Naive B cell (primary cell): ENCODE measurements at regions not wholly inside any gene's neighbourhood (a gene's known extent, or its start where the extent isn't known, plus 50 kb on each side); places are given as distances from the start of the nearest gene placed in this dataset.

ENCODE experiments used
- ATAC-seq, 2 donors: fragments of 150-1000 bp; cut with Tn5 transposase; 2 replicates each; pipeline ENCODE4 v1.10.0; 2021; ENCODE audit warnings: low read depth in 2 of 2, mild to moderate bottlenecking in 2 of 2, moderate library complexity in 2 of 2
- DNase-seq: peaks from one replicate; pipeline ENCODE4 v3.0.0; 2022
- H3K27ac Mint-ChIP-seq, 6 donors: one replicate each; pipeline ENCODE4 v1.8.0; 2020 to 2022; ENCODE audit warnings: mild to moderate bottlenecking in 6 of 6, mixed read lengths in 6 of 6, moderate library complexity in 5 of 6, inconsistent platforms in 2 of 6
- H3K27me3 Mint-ChIP-seq, 3 donors: one replicate each; pipeline ENCODE4 v1.8.0; 2021 to 2022; ENCODE audit warnings: mixed read lengths in 3 of 3, mild to moderate bottlenecking in 1 of 3
- H3K36me3 Mint-ChIP-seq, 2 donors: one replicate each; pipeline ENCODE4 v1.8.0; 2020 to 2022; ENCODE audit warnings: mixed read lengths in 2 of 2, inconsistent platforms in 1 of 2, mild to moderate bottlenecking in 1 of 2
- H3K4me1 Mint-ChIP-seq, 3 donors: one replicate each; pipeline ENCODE4 v1.8.0; 2020 to 2022; ENCODE audit warnings: mixed read lengths in 3 of 3, inconsistent platforms in 1 of 3, mild to moderate bottlenecking in 1 of 3, moderate library complexity in 1 of 3
- H3K4me3 Mint-ChIP-seq, 8 donors: one replicate each; pipeline ENCODE4 v1.8.0; 2020 to 2022; ENCODE audit warnings: mild to moderate bottlenecking in 8 of 8, mixed read lengths in 8 of 8, moderate library complexity in 8 of 8, inconsistent platforms in 2 of 8
- H3K9me3 Mint-ChIP-seq, 7 donors: one replicate each; pipeline ENCODE4 v1.8.0; 2020 to 2022; ENCODE audit warnings: mixed read lengths in 7 of 7, mild to moderate bottlenecking in 5 of 7, inconsistent platforms in 2 of 7, moderate library complexity in 1 of 7

DNA sequence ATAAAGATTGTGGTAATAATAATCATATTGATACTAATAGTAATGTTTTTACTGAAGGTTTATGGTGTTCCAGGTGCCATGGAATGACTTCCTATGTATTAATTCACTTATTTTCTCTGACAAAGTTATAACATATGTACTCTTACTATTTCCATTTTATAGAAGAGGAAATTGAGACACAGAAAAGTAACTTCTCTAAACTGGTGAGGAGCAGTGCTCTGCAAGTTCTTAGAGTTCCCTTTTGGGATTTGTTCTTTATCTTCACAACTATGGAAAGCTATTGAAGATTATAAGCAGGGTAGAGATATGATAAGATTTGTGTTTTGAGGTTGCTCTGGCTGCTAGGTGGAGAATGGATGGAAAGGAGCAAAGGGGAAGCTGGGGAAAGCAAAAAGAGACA lies 83.9 kb upstream of the OLFM4 start:
- H3K27me3 Mint-ChIP-seq, result peaks cover 9 to 16% (median 10%) of the 10 kb centered on the region in 3 donors
- no peaks in the 10 kb centered on the region for H3K36me3 Mint-ChIP-seq
- DNase-seq (no peak), ATAC-seq (no peak)
- peak overlapping the region in 1 of 6 donors; percentile 1 for H3K27ac Mint-ChIP-seq
- no peaks in the 10 kb centered on the region for H3K4me1 Mint-ChIP-seq
- H3K9me3 Mint-ChIP-seq, result peaks cover 0 to 16% (median 3%) of the 10 kb centered on the region in 7 donors
- no peak overlapping the region for H3K4me3 Mint-ChIP-seq

DNA sequence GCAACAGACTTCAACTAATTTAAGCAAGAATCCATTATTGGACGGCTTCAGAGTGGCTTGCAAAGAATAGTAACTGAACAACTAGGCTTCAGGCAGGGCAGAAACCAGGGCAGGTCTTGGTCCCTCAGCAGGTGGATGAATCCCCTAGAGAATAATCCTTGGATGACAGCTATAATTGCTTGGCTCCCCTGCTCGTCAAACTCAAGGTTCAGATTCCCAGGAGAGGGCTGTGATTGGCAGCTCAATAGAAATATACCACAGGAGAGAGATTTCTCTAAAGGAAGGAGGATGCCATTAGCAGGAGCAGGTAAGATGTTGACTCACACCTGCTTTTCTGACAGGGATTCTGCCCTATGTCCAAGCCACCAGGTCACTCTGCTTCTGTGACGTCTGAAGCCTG lies 89.6 kb upstream of the PCDH8 start:
- no peak overlapping the region for H3K4me3 Mint-ChIP-seq
- H3K36me3 Mint-ChIP-seq, result no peaks in the 10 kb centered on the region
- H3K9me3 Mint-ChIP-seq, result peaks cover 0 to 10% (median 2%) of the 10 kb centered on the region in 7 donors
- H3K4me1 Mint-ChIP-seq, result no peaks in the 10 kb centered on the region
- DNase-seq (no peak), ATAC-seq (no peak)
- no peak overlapping the region for H3K27ac Mint-ChIP-seq
- H3K27me3 Mint-ChIP-seq, result no peaks in the 10 kb centered on the region

DNA sequence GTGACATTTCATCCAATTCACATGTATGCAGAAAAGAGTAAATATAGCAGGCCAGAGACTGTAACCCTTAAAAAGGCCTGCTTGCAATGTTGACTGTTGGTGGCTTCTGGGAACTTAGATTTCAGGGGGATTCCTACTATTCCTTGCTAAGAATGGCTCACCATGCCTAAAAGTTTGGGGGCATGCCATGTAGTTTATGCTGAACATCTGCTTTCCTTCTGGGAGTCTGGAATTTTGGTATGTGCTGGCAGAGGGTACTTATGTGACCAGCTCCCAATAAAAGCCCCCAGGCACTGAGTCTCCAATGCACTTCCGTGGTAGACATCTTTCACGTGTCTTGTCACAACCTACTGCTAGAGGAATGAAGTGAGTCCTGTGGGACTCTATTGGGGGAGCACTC lies 88.4 kb upstream of the PCDH8 start:
- DNase-seq, result no peak
- H3K27ac Mint-ChIP-seq, result no peak overlapping the region
- H3K4me1 Mint-ChIP-seq, result no peaks in the 10 kb centered on the region
- H3K9me3 Mint-ChIP-seq, result peaks cover 0 to 10% (median 2%) of the 10 kb centered on the region in 7 donors
- no peak overlapping the region for H3K4me3 Mint-ChIP-seq
- H3K36me3 Mint-ChIP-seq, result no peaks in the 10 kb centered on the region
- H3K27me3 Mint-ChIP-seq, result peaks cover 0 to 6% (median 0%) of the 10 kb centered on the region in 3 donors
- no peak for ATAC-seq

DNA sequence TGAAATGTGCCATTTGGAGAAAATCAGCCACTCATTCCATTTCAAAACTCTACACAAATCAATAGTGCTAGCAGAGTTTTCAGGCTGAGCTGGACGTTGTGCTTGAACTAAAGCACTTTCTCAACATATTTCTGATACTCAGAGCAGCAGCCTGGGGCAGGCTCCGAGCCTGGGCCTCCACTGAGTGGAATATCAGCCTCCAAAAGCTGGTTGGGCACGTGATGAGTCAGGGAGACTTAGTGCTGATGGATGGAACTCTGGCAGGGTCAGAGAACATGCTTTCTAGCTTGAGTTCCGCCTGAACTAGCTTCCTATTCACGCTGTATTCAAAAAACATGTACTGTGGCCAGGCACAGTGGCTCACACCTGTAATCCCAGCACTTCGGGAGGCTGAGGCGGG lies 85.8 kb upstream of the PCDH8 start:
- ATAC-seq, result no peak

DNA sequence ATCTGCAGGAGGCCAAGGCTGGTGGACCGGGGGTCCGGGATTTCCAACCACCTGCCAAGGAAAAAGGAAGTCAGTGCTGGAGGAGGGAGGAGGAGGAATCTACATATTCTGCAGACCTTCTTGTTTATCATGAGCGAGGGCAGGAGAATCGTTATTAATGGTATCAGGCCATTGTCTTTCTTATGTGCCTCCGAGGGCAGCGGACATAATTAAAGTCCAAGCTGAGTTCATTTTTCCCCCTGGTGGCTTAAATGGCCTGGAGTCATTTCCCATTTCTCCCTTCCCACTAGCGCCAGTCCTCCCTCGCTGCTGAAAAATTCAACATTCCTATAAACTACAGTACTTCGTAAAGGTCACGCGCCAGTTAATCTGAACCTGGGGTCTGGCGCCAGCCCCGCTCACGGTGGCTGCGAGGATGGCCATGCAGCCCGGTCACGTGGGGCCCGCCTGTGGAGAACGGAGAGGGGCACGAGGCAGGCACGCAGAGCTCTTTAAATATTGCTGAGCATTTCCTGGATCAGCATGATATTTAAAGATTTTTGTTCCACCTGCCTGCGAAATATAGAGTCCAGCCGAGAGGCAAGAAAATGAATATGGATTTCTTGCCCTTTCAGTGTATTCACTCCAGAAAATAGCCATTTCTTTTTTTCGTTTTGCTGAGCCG lies 85.2 kb upstream of the PCDH8 start:
- ATAC-seq (no peak), DNase-seq (no peak)
- no peak overlapping the region for H3K27ac Mint-ChIP-seq
- H3K4me1 Mint-ChIP-seq, result no peaks in the 10 kb centered on the region
- H3K9me3 Mint-ChIP-seq, result peaks cover 0 to 9% (median 2%) of the 10 kb centered on the region in 7 donors
- peaks cover 0 to 18% (median 4%) of the 10 kb centered on the region in 3 donors for H3K27me3 Mint-ChIP-seq
- no peaks in the 10 kb centered on the region for H3K36me3 Mint-ChIP-seq
- H3K4me3 Mint-ChIP-seq, result no peak overlapping the region

More for the DNA sequence above, 85.8 kb upstream of the PCDH8 start:
- H3K27me3 Mint-ChIP-seq, result peaks cover 0 to 18% (median 0%) of the 10 kb centered on the region in 3 donors
- no peaks in the 10 kb centered on the region for H3K36me3 Mint-ChIP-seq
- DNase-seq, result no peak
- peaks cover 0 to 9% (median 2%) of the 10 kb centered on the region in 7 donors for H3K9me3 Mint-ChIP-seq
- no peaks in the 10 kb centered on the region for H3K4me1 Mint-ChIP-seq
- H3K27ac Mint-ChIP-seq, result no peak overlapping the region
- no peak overlapping the region for H3K4me3 Mint-ChIP-seq

DNA sequence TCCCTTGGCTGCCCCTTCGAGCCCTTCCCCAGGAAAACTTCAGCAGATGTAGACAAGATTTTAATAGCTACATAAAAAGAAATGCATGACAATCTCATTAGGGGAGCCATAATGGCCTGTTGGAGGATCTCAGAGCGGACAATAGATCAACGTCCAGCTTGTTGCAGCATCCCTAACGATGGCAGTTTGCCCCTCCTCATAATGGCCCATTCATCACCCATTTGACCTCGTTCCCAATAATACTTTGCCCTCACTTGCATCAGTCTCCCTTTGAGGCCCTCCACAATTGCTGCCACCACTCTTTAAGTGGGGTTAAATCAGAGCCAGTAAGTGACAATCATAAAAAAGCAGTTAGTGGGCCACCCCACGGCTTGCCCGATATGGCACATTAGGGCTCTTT lies 84.7 kb upstream of the PCDH8 start:
- DNase-seq, result no peak

DNA sequence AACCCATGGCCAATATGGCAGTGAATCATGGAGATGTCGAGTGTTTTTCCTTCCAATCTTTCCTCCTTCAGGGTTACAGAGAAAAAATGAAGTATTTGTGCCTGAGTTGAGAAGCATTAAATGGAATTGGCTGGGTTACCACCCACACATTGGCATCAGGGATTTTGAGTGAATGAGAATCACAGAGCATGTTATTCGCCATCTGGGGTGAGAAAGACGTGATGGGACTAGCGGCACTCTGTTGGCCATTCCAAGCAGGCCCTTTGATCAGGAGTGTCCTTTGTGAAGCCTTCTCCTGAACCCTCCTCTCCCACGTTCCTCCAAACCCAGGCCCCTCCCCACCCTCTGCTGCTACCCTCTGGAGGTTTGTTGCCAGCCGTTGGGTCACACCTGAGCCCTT lies 84.2 kb upstream of the PCDH8 start:
- ATAC-seq, result no peak
- no peak for DNase-seq
- H3K9me3 Mint-ChIP-seq, result peaks cover 0 to 12% (median 2%) of the 10 kb centered on the region in 7 donors
- no peaks in the 10 kb centered on the region for H3K4me1 Mint-ChIP-seq
- no peak overlapping the region for H3K27ac Mint-ChIP-seq
- peaks cover 0 to 27% (median 11%) of the 10 kb centered on the region in 3 donors for H3K27me3 Mint-ChIP-seq
- no peak overlapping the region for H3K4me3 Mint-ChIP-seq
- H3K36me3 Mint-ChIP-seq, result no peaks in the 10 kb centered on the region

More for the DNA sequence above, 84.7 kb upstream of the PCDH8 start:
- peaks cover 0 to 13% (median 2%) of the 10 kb centered on the region in 7 donors for H3K9me3 Mint-ChIP-seq
- no peak for ATAC-seq
- H3K4me3 Mint-ChIP-seq, result no peak overlapping the region
- no peaks in the 10 kb centered on the region for H3K36me3 Mint-ChIP-seq
- no peak overlapping the region for H3K27ac Mint-ChIP-seq
- no peaks in the 10 kb centered on the region for H3K4me1 Mint-ChIP-seq
- peaks cover 0 to 24% (median 10%) of the 10 kb centered on the region in 3 donors for H3K27me3 Mint-ChIP-seq

DNA sequence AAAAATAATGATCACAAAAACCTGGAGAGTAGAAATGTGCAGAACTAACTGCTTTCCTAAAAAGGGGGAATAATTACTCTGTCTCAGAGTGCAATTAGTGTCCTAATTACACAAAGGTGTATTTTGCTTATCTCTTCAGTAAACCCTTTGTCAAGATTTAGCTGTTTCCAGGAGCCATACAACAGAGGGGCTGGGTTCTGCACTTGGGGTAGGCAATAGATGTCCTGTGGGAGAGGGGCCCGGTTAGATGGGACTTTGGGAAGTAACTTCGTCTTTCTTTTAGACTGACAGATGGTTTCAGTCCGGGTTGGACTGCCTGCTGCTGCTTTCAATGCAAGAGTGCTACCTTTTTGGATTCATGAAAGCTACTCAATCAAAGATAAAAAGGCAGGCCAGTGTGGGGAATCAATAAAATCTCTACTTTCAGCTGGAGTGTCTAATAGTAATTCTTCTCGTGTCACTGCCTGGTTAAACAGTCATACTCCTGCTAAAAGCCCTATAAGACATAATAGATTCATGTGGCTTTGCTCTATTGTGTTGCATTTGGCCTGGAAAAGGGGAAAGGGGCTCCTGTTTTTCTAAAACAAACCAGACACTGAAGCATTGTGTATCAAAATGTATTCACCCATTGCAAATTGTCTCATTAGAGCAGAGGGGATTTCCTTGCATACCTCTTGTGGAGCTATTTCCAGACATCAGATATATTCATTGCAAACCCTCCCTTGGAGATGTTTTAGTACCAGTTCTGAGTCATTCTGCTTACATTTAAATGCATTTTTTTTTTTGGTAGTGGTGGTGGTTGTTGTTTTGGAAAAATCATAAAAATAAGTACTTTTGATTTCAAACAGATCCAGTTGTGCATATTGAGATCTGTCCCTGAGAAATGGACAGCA lies 83.3 kb upstream of the PCDH8 start:
- Mint-ChIP-seq H3K4me1 (no peaks in the 10 kb centered on the region), H3K27me3 (peaks cover 0 to 27% (median 11%) of the 10 kb centered on the region in 3 donors), H3K27ac (no peak overlapping the region), H3K4me3 (no peak overlapping the region), H3K9me3 (peaks cover 0 to 7% (median 2%) of the 10 kb centered on the region in 7 donors), H3K36me3 (no peaks in the 10 kb centered on the region)
- ATAC-seq, result no peak
- no peak for DNase-seq

DNA sequence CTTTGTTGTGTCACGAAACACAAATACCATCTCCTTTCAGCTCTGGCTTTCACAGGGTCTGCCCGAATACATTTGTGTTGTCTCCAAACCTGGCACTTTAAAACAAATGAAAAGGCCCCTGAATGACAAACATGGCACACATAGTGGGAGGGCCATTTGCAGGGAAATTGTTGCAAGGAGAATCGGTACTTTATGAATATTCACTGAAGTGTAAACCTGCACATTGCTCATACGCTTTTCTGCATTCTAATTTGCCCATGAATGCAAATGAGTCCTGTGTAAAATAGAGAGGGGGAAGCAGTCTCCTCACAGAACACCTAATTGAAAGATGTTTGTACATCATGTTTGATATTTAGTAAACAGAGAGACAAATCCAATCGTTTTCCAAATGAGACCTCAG lies 82.7 kb upstream of the PCDH8 start:
- DNase-seq (no peak), ATAC-seq (no peak)
- H3K4me3 Mint-ChIP-seq, result no peak overlapping the region
- H3K4me1 Mint-ChIP-seq, result no peaks in the 10 kb centered on the region
- no peak overlapping the region for H3K27ac Mint-ChIP-seq
- H3K9me3 Mint-ChIP-seq, result peaks cover 0 to 7% (median 2%) of the 10 kb centered on the region in 7 donors
- H3K27me3 Mint-ChIP-seq, result peaks cover 0 to 27% (median 11%) of the 10 kb centered on the region in 3 donors
- H3K36me3 Mint-ChIP-seq, result no peaks in the 10 kb centered on the region

DNA sequence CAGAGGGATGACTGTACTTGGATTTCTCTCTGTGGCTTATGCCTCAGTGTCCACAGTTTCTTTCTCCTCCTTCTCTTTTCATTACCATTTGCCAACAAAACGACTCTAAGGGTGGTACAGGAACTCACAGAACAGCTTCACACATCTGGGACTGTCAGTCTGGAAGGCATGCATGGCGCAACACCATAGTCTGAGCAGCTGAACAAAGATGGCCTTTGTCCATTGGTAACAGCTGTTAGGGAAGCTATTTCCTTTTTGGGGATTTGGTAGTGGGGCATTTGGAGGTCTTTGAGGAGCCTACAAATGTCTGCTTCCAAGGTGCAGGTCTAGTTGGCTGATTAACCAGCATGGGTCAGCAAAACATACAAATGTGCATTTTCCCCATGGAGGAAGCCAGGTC lies 81.4 kb upstream of the PCDH8 start:
- Mint-ChIP-seq H3K36me3 (no peaks in the 10 kb centered on the region), H3K9me3 (peaks cover 0 to 4% (median 1%) of the 10 kb centered on the region in 7 donors), H3K27ac (no peak overlapping the region), H3K4me1 (no peaks in the 10 kb centered on the region), H3K4me3 (no peak overlapping the region), H3K27me3 (peaks cover 0 to 27% (median 14%) of the 10 kb centered on the region in 3 donors)
- ATAC-seq (no peak), DNase-seq (no peak)

DNA sequence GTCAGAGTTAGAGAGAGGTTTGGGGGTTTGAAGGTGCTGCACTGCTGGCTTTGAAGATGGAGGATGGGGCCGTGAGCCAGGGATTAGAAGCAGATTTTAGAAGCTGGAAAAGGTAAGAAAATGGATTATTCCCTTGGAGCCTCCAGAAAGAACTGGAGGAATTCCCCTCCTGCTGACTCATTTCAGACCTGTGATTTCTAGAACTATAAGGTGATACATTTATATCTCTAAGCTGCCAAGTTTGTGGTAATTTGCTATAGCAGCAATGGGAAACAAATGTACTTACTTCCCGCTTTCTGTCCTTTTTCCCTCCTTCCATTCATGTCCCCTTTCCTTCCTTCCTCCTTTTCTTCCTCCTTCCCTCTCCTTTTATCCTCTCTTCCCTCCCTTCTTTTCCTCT lies 78.5 kb upstream of the PCDH8 start:
- DNase-seq (no peak), ATAC-seq (no peak)
- no peaks in the 10 kb centered on the region for H3K36me3 Mint-ChIP-seq
- peaks cover 0 to 2% (median 0%) of the 10 kb centered on the region in 3 donors for H3K4me1 Mint-ChIP-seq
- H3K4me3 Mint-ChIP-seq, result no peak overlapping the region
- H3K9me3 Mint-ChIP-seq, result peaks cover 0 to 5% (median 4%) of the 10 kb centered on the region in 7 donors
- H3K27me3 Mint-ChIP-seq, result peaks cover 0 to 23% (median 20%) of the 10 kb centered on the region in 3 donors
- H3K27ac Mint-ChIP-seq, result peak overlapping the region in 1 of 6 donors; percentile 27

DNA sequence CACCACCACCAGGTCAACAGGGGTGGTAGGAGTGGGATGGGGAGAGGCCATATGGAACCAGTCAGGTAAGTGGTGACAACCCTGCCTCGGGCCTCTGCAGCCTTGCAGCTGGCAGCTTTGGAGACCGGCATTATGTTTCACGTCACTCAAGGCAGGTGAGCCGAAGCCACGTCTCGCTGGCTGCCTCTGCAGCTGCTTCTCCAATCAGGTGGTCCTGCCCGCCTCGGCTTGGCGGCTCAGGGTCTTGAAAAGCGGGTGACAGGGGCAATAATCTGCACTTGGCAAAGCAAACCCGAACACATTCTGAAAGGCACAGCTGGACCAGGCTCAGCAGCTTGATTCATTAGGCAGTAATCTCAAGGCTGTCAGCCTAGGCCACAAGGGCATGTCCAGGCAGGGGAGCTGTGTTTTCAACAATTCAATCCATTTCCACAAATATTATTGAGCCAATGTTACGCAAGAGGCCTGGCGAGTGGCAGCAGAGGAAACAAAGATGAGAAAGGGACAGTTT lies 77.4 kb upstream of the PCDH8 start:
- H3K9me3 Mint-ChIP-seq, result peaks cover 0 to 10% (median 7%) of the 10 kb centered on the region in 7 donors
- no peak for DNase-seq
- H3K4me3 Mint-ChIP-seq, result no peak overlapping the region

DNA sequence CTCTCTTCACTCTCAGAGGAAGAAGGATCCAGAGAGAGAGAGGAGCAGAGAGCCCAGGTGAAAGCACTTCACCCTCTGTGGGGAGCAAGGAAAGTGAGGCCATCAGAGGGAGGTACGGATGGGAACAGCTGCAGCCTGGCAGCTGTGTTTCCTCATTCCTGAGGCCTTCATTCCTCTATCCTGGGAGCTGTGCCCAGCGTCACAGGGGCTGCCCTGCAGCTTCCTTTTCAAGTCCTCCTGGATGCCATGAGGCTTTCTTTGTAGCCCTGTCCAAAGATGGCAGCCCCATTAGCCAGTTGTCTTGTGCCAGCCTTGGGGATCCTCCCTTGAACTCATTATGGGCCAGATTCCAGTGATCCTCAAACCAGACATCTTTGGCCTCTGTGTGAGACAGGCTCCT lies 76.8 kb upstream of the PCDH8 start:
- ATAC-seq (no peak), DNase-seq (no peak)
- Mint-ChIP-seq H3K9me3 (peaks cover 2 to 15% (median 12%) of the 10 kb centered on the region in 7 donors), H3K4me3 (no peak overlapping the region), H3K27me3 (peaks cover 0 to 20% (median 13%) of the 10 kb centered on the region in 3 donors), H3K36me3 (no peaks in the 10 kb centered on the region), H3K27ac (no peak overlapping the region), H3K4me1 (peaks cover 9 to 15% (median 12%) of the 10 kb centered on the region in 3 donors)

More for the DNA sequence above, 77.4 kb upstream of the PCDH8 start:
- peaks cover 5 to 9% (median 6%) of the 10 kb centered on the region in 3 donors for H3K4me1 Mint-ChIP-seq
- H3K27ac Mint-ChIP-seq, result no peak overlapping the region
- ATAC-seq, result no peak
- H3K27me3 Mint-ChIP-seq, result peaks cover 0 to 20% (median 13%) of the 10 kb centered on the region in 3 donors
- no peaks in the 10 kb centered on the region for H3K36me3 Mint-ChIP-seq
